ENCODE measurements at regions not wholly inside any gene's neighbourhood (a gene's known extent, or its start where the extent isn't known, plus 50 kb on each side); places are given as distances from the start of the nearest gene placed in this dataset.

DNA sequence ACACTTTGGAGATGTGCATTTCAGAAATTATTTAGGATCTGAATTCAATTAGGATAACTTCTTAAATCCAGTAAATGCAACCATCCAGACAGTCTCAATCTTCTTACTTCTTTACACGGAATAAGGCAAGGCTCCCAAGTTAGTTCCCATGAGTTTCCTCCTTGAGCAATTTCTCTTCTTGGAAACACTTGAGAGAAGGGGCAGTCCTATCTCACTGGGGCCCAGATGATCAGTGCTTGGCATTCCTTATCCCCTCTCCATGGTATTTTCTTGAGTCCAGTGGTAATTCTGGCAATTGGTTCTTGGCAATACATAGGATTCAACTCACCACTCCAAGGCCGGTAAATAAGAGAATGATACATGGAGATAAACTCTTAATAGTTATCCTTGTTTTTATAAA is 87.1 kb upstream of the PTHLH start:
- TF ChIP-seq, protein P1, sequence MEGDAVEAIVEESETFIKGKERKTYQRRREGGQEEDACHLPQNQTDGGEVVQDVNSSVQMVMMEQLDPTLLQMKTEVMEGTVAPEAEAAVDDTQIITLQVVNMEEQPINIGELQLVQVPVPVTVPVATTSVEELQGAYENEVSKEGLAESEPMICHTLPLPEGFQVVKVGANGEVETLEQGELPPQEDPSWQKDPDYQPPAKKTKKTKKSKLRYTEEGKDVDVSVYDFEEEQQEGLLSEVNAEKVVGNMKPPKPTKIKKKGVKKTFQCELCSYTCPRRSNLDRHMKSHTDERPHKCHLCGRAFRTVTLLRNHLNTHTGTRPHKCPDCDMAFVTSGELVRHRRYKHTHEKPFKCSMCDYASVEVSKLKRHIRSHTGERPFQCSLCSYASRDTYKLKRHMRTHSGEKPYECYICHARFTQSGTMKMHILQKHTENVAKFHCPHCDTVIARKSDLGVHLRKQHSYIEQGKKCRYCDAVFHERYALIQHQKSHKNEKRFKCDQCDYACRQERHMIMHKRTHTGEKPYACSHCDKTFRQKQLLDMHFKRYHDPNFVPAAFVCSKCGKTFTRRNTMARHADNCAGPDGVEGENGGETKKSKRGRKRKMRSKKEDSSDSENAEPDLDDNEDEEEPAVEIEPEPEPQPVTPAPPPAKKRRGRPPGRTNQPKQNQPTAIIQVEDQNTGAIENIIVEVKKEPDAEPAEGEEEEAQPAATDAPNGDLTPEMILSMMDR (IDR thresholded peaks at IDR 0.05; ENCODE audit: control insufficient read depth, extremely low read depth, insufficient read depth): no peak
- no peak for DNase-seq (ENCODE audit: low read depth)
- H3K4me3 ChIP-seq (ENCODE audit: low read depth, low read length): no peak overlapping the region

DNA sequence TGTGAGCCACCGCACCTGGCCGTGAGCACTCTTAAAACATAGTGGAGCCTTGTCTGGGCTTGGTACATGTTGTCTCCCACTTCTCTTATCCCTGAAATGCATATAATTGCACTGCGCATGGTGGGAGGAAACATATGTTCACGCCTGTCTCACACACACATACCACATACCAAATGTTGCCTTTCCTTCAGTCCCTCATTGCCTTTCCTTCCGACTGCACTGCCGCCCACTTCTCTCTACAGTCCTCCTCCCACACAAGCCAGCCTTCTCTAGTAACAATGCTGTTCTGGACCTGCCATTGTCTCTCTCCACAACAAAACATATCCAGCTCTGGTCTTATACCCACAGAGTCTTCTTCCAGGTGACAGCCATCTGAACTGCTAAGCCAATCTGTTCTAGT is 88.3 kb upstream of the PTHLH start:
- no peak for DNase-seq (ENCODE audit: low read depth)
- TF ChIP-seq, protein P1 (IDR thresholded peaks at IDR 0.05; ENCODE audit: control insufficient read depth, extremely low read depth, insufficient read depth): no peak
- H3K4me3 ChIP-seq (ENCODE audit: low read depth, low read length): no peak overlapping the region

DNA sequence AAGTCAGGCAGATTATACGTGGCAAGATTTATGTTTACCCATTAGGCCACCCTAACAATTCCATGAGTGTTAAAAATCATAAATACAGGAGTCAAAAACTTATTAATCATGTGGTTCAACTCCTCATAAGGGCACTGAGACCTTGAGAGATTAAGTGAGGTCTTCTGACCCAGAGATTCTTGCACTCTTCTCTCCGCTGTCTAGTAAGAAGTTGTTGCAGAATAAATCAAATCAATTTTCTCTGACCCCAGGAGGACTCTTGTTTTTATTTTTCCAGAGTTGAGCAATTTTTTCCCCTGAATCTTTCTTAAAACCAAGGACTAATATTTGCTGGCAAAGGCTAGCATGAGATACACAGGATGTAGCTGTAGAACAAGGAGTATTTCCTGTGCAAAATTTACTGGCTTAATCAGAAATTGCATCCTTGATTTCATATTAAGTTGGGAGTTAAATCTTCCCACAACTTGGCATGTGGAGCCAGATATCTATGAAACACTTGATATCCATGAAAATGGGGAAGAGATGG is 90.9 kb upstream of the PTHLH start:
- H3K4me3 ChIP-seq (ENCODE audit: low read depth, low read length): no peak overlapping the region
- TF ChIP-seq, protein P1 (IDR thresholded peaks at IDR 0.05; ENCODE audit: control insufficient read depth, extremely low read depth, insufficient read depth): no peak
- DNase-seq (ENCODE audit: low read depth): no peak

DNA sequence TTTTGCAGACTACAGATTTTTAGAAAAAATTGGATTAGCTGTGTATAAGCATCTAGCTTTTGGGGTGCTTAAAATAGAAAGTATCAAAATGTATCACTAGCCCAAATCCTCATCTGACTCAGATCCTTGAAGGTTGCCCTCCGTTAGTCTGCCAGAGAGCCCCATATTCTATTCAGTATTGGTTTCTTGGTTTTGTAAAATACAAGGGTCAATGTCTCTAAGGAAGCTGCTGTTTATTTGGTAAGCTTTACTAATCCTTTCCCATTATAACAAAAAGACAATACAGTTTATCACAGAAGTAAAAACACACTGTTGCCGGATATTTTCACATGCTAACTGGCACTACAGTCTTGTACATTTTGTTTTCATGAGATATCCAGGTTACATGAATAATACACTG is 92.8 kb upstream of the PTHLH start:
- no peak overlapping the region for H3K4me3 ChIP-seq (ENCODE audit: low read depth, low read length)
- TF ChIP-seq, protein P1 (IDR thresholded peaks at IDR 0.05; ENCODE audit: control insufficient read depth, extremely low read depth, insufficient read depth): no peak
- DNase-seq (ENCODE audit: low read depth): no peak

DNA sequence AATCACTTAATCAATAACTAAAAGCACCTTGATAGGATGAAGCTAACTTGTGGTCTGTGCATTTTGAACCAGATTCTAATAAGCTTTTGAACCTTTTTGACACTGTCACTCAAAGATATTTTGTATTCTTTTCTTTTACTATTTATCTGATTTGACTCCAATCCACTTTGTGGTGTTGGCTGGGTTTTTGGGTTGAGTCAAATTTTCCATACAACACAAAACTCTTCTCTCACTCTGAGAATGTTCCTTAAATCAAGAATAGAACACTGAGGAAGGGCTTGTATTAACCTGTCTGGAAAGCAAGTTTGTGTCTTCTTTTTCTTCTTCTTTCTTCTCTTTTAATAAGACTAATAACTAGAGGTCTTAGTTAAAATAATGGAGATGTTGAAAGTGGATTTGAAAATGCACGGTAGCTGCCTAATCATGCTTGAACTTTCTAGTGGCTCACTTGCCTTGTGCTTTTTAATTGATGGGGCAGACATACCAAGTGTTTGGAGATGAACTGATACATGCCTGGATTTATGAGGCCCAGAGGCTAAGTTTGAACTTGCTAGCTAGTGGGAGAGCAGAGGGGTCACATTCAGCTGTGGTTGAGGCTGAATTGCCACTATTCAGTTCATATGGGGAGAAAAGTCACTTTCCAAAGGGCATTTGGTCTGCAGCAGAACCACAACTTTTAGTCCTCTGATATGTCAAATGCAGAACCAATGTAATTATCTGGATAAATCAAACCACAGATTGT is 93.5 kb upstream of the PTHLH start:
- H3K4me3 ChIP-seq (ENCODE audit: low read depth, low read length): no peak overlapping the region
- TF ChIP-seq, protein P1 (IDR thresholded peaks at IDR 0.05; ENCODE audit: control insufficient read depth, extremely low read depth, insufficient read depth): no peak
- DNase-seq (ENCODE audit: low read depth): no peak

DNA sequence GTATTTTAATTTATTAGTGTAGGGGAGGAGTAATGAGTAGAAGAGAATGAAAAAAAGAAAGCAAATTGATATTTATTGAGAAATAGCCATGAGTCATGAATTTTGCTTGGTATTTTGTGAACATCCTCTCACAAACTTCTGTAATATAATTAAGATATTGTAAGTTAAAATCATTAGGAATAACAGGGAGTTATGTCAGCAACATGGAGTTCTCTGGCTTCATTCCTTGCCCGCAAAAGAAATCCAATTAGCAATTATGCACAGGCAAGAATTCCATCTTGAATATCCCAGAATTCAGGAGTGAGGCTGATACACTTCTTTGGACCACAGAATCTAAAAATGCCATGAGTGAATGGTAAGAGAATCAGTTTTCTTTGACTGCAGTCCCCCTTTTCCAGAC is 94.3 kb upstream of the PTHLH start:
- H3K4me3 ChIP-seq (ENCODE audit: low read depth, low read length): no peak overlapping the region
- TF ChIP-seq, protein P1 (IDR thresholded peaks at IDR 0.05; ENCODE audit: control insufficient read depth, extremely low read depth, insufficient read depth): no peak
- DNase-seq (ENCODE audit: low read depth): no peak

DNA sequence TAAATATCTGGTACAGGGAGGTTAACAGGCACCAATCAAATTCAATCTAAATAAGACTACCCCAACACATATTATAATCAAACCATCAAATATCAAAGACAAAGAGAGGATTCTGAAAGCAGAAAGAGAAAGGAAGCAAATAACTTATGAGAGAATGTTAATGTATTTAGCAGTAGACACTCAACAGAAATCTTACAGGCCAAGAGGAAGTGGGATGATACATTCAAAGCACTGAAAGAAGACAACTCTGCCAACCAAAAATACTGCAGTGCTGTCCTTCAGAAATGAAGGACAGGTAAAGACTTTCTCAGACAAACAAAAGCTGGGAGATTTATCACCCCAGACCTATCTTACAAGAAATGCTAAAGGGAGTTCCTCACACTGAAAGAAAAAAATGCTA is 95.9 kb upstream of the PTHLH start:
- DNase-seq (ENCODE audit: low read depth): peak; percentile 0
- no peak overlapping the region for H3K4me3 ChIP-seq (ENCODE audit: low read depth, low read length)
- TF ChIP-seq, protein P1 (IDR thresholded peaks at IDR 0.05; ENCODE audit: control insufficient read depth, extremely low read depth, insufficient read depth): no peak
